Right renal cortex interstitium (tissue), 3 donors: ENCODE measurements at regions not wholly inside any gene's neighbourhood (a gene's known extent, or its start where the extent isn't known, plus 50 kb on each side); places are given as distances from the start of the nearest gene placed in this dataset.

Experiments used
- DNase-seq, 3 donors: peaks; one replicate each; pipeline ENCODE4 v3.0.0-alpha.2; 2013; ENCODE audit warnings: low read depth in 3 of 3, low spot score in 2 of 3

DNA sequence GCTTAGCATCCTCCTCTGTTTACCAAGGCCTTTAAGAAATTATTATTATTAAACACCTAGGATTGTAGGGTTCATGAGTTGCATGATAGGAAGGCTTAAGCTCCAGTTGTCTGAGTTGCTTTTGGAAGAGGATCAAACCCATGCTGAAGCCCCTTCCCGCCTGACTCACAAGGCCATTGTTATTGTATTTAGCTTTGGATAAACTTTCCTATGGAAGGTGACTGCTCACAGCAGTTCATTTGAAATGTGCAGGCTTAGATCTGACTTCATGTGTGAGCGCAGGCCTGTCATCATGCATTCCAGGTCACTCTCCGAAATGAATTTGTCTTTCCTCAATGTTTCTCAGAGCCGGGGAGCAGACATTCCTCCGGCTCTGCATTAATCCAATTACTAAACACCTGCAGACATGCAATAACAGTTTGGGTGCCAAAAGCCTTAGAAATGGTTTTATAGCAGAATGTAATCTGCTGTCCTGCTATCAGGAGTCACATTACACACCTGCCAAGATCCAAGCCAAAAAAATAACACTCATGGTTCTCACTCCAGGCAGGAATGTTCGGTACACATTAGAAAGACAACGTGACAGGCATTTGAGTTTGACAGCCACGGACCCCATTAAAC lies 119.9 kb downstream of the OSR1 start:
- DNase-seq = no peak

DNA sequence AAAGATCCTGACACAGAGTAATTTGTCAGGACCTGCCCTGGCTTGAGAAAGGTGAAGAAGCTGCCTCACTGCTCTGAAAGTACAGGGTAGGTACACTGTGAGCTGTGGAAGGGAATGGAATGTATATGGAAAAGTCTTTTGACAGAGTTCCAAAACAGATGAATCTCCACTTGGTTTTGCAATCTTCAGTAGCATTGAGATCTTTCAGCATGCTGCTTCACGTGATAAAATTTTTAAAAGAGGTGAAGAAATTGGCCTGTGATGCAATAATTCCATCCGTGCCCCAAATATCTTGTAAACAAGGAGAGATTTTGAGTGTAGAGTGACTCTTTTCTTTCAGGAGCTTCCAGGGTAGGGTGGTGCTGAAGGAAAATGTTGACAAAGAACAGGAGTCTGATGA lies 123.1 kb downstream of the OSR1 start:
- DNase-seq = no peak

DNA sequence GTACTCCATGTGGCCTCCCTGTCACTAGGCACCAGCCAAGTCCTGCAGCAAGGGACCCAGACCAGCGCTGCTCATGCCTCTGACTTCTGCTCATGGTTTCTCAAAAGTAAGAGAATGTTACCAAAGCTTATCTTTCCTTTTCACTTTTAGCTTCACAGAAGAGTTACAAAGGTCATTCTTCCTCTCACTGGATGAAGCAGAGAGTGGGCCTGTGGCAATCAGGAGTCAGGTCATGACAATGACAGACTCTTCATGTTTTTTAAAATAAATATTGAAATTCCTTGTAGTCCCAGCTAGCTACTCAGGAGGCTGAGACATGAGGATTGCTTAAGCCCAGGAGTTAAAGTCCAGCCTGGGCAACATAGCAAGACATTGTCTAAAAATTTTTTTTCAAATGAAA lies 126.1 kb downstream of the OSR1 start:
- DNase-seq = no peak

DNA sequence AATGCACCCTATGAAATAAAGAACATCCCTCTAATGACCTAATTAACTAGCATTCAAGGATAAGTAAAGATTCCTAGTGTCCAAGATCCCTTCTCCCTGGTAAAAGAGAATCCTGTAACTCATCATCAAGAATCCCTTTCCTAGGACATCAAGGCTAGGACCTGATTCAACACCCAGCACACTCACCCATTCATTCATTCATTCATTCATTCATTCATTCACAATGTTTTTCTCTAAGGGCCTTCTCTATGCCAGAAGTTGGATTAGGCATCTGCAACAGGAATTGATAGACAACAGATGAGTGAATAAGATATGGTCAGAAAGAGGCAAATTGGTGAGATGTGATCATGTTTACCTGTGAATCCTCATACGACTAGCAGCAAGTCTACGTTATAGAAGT lies 126.8 kb downstream of the OSR1 start:
- DNase-seq = no peak

DNA sequence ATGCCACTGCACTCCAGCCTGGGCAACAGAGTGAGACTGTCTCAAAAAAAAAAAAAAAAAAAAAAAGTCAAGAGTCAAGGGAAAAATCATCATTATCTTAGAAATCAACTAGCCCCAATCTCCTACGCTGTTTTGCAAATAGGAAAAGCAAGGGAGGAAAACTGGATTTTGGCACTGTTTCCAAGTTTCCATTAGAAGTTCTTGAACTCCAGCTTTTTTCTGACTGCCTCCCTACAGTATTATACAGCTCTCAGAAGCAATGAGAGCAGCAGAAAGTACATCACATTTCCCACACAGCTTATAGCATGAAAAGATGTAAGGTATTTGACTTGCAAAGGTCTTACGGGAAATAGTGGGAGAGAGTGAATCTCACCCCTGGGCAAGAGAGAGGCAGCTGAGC lies 127.8 kb downstream of the OSR1 start:
- no peak for DNase-seq

DNA sequence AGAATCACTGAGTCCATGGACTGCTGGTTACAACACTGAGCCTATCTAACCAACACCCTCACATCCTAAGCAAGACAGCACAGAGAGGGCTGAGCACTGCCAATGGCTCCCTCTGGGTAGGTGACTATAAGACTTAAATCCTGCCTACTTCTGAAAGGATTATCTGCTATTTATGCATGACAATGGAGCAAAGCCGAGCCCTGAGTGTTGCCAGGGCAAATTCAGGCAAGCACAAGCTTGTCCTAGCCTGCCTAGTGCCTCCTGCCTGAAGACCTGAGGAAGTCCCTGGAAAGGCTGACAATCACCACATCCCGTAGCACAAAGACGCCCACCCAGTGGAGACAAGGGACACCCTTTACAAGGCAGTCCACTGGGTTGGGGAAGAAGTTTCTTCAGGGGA lies 129.7 kb downstream of the OSR1 start:
- no peak for DNase-seq

DNA sequence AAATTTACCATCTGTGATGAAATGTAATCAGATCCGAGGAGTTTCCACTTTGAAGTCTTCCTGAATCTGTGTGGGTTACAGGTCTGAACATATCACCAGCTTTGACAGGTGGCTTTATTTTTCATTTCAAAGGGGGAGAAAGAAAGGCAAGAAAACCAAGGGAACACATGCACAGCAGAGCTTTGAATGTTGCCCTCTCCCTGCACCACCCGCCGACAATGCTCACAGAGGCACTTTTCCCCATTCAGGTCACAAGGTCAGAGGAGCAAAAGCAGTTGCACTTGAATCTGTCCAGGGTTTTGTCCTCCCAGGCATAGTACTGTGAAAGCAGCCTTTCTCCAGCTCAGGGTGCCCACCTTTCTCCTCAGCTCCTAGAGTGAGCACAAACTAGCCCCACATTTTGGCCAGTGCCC lies 130.2 kb downstream of the OSR1 start:
- DNase-seq = peak in 1 of 3 donors; percentile 39

DNA sequence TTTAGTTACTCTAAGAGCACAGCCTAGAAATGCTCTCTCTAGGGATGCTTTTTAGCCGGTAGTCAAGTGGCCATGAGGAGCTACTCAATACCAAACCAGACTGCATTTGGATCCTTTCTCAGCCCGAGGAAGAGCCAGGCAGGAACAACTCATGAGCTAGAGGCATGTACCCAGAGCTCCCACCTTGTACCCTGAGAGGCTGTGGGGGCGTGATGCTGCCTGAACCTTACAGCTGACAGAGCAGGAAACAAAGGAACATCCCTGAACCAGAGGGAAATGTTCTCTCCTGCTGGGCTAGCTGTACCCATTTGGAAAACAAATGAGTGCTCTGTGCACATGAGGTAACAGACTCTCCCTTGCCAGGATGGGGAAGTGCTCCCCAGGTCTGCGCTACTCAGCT lies 131.6 kb downstream of the OSR1 start:
- DNase-seq = no peak

DNA sequence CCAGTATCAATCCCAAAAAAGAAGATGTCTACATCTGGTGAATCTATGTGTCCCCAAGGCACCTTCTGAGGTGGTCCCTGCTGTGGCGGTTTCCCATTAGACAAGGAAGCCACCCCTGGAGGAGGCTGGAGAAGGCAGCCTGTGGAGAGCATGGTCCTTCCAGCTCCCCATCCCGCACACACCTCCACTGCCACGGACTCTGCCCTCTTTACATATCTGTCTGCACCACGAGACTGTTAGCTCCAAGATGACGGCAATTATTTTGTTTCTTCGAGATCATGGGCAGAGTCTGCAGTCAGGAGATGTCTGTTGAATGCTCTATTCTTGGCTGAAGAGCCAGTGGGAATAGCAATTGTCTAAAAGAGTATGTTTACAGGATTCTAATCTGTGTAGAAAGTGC lies 132.0 kb downstream of the OSR1 start:
- DNase-seq = no peak

DNA sequence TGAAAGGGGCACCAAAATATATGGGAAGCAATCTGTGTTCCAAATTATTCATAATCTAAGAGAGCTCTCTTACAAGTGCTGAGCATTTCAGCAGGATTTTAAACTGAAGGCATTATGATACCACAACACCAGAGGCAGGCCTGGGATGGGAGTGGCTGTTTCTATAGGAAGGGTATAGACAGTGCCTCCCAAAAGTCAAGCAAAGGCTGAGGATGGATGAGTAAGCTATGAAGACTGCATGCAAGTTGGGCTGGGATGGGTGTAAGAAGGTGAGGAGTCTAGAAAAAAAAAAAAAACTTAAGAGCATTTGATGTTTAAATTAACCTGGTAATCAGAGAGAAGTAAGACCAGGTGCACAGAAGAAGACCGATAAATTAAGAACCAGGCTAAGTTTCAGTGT lies 132.5 kb downstream of the OSR1 start:
- no peak for DNase-seq

DNA sequence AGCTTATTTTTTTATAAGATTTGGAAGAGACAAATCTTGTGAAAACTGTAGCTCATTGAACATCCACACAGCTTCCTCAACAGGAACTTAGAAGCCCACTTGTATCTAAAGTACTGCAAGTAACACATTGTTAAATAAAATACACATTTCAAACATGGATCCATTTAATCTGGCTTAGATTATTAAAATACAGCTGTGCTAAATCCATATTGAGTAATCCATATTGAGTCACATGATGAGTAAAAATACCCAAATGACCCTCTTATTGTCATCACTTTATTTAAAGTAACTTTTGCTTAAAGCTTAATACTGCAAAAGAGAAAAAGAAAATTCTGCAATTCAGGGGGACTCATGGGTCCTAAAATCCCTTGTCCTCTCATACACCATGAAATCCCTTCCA lies 133.3 kb downstream of the OSR1 start:
- no peak for DNase-seq

DNA sequence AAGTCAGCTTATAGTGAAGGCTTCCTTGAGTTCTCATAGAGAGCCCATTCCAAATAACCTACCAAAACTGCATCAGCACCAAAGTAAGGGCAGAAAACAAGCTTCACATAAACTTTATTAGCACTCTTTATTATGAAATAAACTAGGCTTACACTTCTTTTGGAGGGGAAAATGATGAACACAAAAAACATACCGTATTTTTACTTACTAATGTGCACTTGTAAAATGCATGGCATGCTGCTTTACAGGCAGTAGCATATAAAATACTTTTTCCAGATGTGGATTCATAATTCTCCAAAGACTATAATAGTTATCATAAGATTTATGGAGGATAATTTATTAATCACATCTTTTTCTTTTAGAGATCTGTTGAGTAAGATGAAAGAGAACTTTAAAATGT lies 133.9 kb downstream of the OSR1 start:
- DNase-seq = no peak

DNA sequence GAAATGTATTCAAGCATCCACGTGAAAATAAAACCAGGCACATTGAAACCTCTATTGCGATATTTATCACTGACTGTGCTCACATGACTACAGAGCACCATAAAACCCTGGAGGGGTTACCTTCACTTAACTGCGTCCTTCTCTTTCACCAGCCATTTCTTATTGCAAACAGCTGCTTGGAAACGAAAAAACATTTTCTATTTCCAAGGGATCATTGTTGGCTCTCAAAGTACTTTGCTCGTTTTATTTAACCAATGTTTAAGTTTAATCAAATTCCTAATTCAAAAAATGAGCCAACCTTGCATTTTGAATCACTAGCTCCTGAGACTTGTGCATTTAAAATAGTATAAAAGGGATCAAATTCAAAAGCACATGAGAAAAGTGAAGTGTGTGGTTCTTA lies 134.4 kb downstream of the OSR1 start:
- DNase-seq = no peak

DNA sequence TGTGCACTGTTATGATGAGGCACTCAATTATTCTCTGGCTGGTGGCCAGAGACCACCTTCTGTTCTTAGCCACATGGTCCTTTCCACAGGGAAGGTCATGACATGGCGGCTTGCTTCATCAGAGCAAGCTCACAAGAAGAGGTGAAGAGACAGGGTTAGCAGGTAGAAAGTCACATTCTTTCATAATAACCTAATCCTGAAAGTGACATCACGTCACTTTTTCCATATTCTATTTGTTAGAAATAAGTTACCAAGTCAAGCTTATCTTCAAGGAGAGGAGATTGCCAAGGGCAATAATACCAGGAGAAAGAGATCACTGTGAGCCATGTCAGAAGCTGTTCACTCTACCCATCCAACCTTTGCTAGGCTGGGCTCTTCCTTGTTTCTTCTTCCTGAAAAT lies 139.4 kb downstream of the OSR1 start:
- no peak for DNase-seq

DNA sequence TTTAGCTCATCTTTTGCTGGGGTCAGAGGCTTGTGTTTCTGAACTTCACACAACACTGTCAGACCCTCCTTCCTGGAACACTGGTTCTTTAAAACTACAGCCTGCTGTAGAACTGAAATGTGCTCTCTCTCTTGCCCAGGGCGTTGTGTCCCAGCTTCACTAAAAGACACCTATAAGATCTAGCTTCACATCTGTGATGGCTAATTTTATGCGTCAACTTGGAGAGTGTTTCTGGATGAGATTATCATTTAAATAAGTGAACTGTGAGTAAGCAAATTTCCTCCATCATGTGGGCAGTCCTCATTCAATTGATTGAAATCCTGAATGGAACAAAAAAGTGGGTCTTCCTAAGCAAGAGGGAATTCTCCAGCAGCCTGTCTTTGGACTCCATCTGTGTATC lies 140.3 kb downstream of the OSR1 start:
- DNase-seq = no peak

DNA sequence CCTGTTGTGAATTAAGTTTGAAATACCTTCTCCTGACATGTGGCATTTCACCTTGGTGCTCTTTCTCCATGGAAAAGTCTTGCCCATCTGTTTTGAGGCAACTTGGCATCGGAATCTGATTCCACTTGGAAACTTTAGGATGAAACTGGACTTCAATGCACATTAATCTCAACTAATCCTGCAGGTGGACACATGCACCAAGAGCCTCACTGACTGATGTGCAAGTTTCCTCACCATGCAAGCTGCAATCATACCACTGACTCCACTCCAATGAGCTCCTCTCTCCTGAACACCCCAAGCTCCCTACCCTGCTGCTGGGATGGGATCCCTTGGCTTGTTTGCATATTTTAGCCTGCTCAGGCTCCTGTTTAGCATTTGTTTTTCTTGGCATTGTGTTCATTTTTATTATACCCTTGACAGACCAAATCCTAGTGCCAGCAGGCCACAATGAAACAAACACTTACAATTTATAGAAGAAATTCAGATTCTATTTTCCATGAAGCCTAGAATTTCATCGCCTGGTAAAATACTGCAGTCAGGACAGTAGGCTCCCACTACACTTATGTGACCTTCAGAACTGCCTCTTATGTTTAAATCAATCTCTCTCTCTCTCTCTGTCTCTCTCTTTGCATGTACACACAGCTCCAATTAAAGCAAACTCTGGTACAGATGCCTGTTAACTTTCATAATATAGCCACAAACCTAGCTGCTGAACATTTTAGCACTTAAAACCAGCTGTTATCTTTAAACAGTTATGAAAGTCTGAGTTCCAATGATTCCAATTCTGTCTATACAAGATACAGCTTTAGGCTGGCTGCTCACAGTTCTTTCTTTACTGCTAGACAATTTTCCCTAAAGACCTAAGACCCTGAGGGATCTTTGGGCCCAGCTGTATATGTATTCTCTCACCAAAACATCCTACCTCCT lies 141.5 kb downstream of the OSR1 start:
- no peak for DNase-seq

DNA sequence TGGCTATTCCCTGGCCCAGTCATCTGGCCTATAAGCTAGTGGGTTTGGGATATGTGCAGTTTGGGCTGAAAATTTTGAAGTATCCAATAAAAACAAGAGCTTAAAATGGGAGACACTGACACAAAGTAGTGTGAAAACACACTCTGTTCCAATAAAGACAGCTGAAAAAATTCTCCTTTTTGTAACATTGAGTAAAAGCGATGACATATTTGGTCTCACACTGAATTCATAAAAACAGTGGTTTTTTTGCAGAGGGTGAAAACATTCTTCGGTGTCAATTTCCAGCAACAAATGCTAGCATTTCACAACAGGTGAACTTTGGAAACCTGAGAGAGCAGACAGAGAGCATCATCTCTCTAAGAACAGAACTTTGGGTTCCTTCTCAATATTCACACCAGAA lies 142.2 kb downstream of the OSR1 start:
- DNase-seq = no peak

DNA sequence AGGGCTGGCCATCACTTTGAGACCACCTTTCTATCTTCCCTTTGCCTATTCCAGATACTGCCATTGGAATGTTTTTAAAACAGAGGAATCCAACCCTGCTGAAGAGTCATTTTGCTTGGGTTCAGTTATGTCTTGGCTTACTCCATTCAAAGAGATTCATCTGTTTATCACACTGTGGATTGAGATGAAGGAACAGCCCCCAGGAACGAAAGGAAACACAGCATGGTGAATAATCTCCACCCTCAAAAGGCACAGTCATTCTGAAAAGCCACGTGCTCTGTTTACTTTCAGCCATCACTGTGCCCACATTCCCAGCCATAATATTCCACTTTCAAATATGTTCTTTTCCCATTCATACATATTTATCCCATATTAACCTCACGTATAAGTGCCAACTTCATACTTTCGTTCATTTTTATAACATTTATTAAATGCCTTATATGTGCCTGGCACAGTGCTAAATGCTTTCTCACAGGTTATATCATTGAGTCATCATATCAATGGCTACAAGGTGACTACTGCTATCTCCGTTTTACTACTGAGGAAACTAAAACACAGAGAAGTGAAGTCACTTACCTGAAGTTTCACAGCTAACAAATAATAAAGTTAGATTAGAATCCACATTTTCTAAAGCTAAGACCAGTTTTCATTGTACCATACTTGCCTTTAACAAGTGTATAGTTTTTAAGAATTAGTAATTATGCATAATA lies 143.6 kb downstream of the OSR1 start:
- no peak for DNase-seq

DNA sequence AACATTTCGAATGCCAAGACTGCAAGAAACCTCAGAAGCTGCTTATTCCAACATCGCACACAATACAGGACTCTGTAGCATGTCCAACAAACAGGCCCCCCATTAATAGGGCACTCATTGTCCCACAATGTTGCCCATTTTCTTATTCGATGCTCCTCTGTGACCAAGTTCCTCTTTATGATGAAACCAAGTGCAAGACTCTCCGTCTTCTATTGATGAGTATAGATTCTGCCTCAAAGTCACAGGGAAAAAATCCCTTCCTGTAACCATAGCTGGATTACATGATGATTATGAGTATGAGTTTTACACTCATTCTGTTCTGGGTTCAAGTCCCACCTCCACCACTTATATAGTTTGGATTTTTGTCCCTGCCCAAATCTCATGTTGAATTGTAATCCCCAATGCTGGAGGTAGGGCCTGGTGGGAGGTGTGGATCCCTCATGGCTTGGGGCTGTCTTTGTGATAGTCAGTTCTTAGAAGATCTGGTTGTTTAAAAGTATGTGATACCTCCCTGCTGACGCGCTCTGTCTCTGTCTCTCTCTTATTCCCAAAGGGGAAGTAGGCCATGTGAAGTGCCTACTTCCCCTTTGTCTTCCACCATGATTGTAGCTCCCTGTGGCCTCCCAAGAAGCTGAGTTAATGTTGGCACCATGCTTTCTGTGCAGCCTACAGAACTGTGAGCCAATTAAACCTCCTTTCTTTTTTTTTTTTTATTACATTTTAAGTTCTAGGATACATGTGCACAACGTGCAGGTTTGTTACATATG lies 148.7 kb downstream of the OSR1 start:
- no peak for DNase-seq

DNA sequence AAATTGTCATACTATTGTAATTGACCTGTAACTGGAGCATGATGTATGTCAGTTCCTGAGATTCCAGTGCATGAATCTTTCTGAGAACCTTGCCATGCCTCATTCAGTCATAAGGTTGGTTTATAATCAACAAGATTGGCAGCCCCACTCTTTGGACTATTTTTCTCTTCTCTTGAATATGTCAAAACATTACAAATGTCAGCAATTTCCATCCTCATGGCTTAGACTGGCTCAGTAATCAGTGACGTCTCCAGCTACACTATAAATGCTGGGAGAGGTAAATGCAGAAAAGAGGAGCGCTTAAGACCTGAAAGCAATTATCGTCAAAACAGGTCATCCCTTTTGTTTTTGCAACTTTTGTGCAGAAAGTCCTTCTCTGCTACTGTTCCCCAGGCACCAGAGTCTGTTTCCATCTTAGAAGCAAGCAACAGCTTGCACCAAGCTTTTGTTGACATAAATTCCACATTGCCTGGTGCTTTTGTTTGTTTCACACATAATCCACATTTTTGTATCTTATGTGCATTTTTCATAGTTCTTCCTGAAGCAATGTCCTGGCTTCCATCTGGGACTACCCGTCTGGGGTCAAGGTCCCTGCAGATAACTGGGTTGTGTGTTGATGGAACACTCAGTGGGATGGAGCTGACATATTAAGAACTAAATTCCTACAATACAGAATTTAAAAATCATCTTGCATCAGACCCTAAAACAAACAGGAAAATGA lies 149.8 kb downstream of the OSR1 start:
- DNase-seq = no peak
